Keratinocyte (primary cell): ENCODE measurements at regions not wholly inside any gene's neighbourhood (a gene's known extent, or its start where the extent isn't known, plus 50 kb on each side); places are given as distances from the start of the nearest gene placed in this dataset.

Experiments
- DNase-seq: peaks from one replicate; pipeline ENCODE4 v3.0.0-alpha.2; 2011; ENCODE audit warnings: low read depth, missing footprints, low spot score
- FAIRE-seq: peaks from 2 replicates; lab custom pipeline; 2011; peaks lifted over from hg19 to GRCh38; lab: Jason Lieb, UNC
- H2AFZ ChIP-seq: 2 replicates; pipeline ENCODE4 v1.6.0; 2012; ENCODE audit warnings: low read length, control low read depth, inconsistent platforms; ENCODE audit not compliant: control insufficient read depth
- H3K27ac ChIP-seq: 2 replicates; pipeline ENCODE4 v1.5.1; 2011; ENCODE audit warnings: low read length; ENCODE audit not compliant: control insufficient read depth, insufficient read depth
- H3K27me3 ChIP-seq: 3 replicates; pipeline ENCODE4 v1.6.0; 2011; ENCODE audit warnings: low read length; ENCODE audit not compliant: control insufficient read depth, insufficient read depth; ENCODE audit errors: extremely low read depth
- H3K36me3 ChIP-seq, 2 experiments: 2 replicates in 1 of 2; 3 replicates in 1 of 2; pipeline ENCODE4 v1.5.1; 2011; ENCODE audit warnings: low read length in 2 of 2, mild to moderate bottlenecking in 1 of 2; ENCODE audit not compliant: control insufficient read depth in 2 of 2, insufficient read depth in 2 of 2; ENCODE audit errors: extremely low read depth in 1 of 2
- H3K4me1 ChIP-seq: 3 replicates; pipeline ENCODE4 v1.5.1; 2011; ENCODE audit warnings: low read length; ENCODE audit not compliant: control insufficient read depth, insufficient read depth; ENCODE audit errors: extremely low read depth
- H3K4me2 ChIP-seq: 3 replicates; pipeline ENCODE4 v1.6.0; 2011; ENCODE audit warnings: low read depth, low read length; ENCODE audit not compliant: control insufficient read depth, insufficient read depth; ENCODE audit errors: extremely low read depth
- H3K4me3 ChIP-seq, 3 experiments: fragments of 200-600 bp in 1 of 3; sonication (generic) in 1 of 3; 2 replicates in 2 of 3; 3 replicates in 1 of 3; pipeline ENCODE4 v1.5.1; 2011 to 2016; ENCODE audit warnings: low read length in 3 of 3, mild to moderate bottlenecking in 3 of 3, control low read depth in 2 of 3, inconsistent platforms in 1 of 3, low read depth in 1 of 3, mixed read lengths in 1 of 3, mixed run types in 1 of 3, moderate library complexity in 1 of 3; ENCODE audit not compliant: control insufficient read depth in 2 of 3, insufficient read depth in 2 of 3; ENCODE audit errors: extremely low read depth in 1 of 3
- H3K79me2 ChIP-seq: 2 replicates; pipeline ENCODE4 v1.6.0; 2012; ENCODE audit warnings: low read length; ENCODE audit not compliant: control insufficient read depth, insufficient read depth
- H3K9ac ChIP-seq: 3 replicates; pipeline ENCODE4 v1.6.0; 2011; ENCODE audit warnings: low read length; ENCODE audit not compliant: control insufficient read depth, insufficient read depth; ENCODE audit errors: extremely low read depth
- H3K9me1 ChIP-seq: 3 replicates; pipeline ENCODE4 v1.6.0; 2011; ENCODE audit warnings: low read length; ENCODE audit not compliant: control insufficient read depth, insufficient read depth; ENCODE audit errors: extremely low read depth
- H3K9me3 ChIP-seq: 2 replicates; pipeline ENCODE4 v1.5.1; 2012; ENCODE audit warnings: low read depth, low read length; ENCODE audit not compliant: control insufficient read depth
- H4K20me1 ChIP-seq: 3 replicates; pipeline ENCODE4 v1.6.0; 2011; ENCODE audit warnings: low read length; ENCODE audit not compliant: control insufficient read depth, insufficient read depth; ENCODE audit errors: extremely low read depth
- EZH2 ChIP-seq: IDR thresholded peaks from one replicate; pipeline ENCODE4 v1.6.1; 2012; ENCODE audit warnings: inconsistent platforms, mild to moderate bottlenecking, low read length, moderate library complexity
- dilution Hi-C: fragments of 300-500 bp; cut with MboI; formaldehyde crosslinking; loops from one replicate; pipeline ENCODE4 v1.7.0; 2020; ENCODE audit warnings: low sequenced_read_pairs; ENCODE audit not compliant: extremely low pct_ligation_motif_present
- TF ChIP-seq, protein P1 (sequence below), 3 experiments: IDR thresholded peaks in 1 of 3; conservative IDR thresholded peaks in 1 of 3; optimal IDR thresholded peaks in 1 of 3; 2 replicates in 2 of 3; 3 replicates in 1 of 3; pipeline versions ENCODE3 to v1.5.1; 2011; ENCODE audit warnings: low read length in 3 of 3, mild to moderate bottlenecking in 3 of 3, moderate library complexity in 2 of 3, control low read depth in 1 of 3, inconsistent platforms in 1 of 3; ENCODE audit not compliant: insufficient read depth in 2 of 3; ENCODE audit errors: extremely low read depth in 1 of 3

DNA sequence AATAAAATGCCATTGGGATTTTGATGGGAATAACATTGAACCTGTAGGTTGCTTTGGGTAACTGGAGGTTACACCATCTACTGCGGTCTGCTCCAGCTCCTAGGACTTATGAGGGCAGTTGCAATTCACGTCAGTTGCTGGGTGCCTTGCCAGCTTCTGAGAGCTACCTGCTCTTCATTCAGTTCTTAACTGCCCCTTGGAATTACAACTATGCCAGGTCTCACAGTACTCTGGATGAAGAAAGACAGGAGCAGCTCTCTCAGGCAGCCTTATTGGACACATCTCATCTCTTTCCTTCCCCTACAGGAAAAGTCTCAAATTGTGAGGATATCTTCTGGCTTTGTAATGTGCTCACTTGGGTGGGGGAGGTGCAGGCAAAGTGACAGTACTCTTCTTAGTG lies 1643.3 kb downstream of the GRIK2 start:
- H2AFZ ChIP-seq: no peak overlapping the region
- no peaks in the 10 kb centered on the region for H3K36me3 ChIP-seq
- dilution Hi-C loops: no loop called here
- H3K4me3 ChIP-seq: no peak overlapping the region
- no peaks in the 10 kb centered on the region for H3K27me3 ChIP-seq
- no peaks in the 10 kb centered on the region for H3K9me3 ChIP-seq
- no peaks in the 10 kb centered on the region for H3K4me1 ChIP-seq
- H3K4me2 ChIP-seq: no peak overlapping the region
- H3K9me1 ChIP-seq: no peaks in the 10 kb centered on the region
- no peak for TF ChIP-seq EZH2
- TF ChIP-seq, protein P1, sequence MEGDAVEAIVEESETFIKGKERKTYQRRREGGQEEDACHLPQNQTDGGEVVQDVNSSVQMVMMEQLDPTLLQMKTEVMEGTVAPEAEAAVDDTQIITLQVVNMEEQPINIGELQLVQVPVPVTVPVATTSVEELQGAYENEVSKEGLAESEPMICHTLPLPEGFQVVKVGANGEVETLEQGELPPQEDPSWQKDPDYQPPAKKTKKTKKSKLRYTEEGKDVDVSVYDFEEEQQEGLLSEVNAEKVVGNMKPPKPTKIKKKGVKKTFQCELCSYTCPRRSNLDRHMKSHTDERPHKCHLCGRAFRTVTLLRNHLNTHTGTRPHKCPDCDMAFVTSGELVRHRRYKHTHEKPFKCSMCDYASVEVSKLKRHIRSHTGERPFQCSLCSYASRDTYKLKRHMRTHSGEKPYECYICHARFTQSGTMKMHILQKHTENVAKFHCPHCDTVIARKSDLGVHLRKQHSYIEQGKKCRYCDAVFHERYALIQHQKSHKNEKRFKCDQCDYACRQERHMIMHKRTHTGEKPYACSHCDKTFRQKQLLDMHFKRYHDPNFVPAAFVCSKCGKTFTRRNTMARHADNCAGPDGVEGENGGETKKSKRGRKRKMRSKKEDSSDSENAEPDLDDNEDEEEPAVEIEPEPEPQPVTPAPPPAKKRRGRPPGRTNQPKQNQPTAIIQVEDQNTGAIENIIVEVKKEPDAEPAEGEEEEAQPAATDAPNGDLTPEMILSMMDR (optimal IDR thresholded peaks at IDR 0.05 in 1 of 3, IDR thresholded peaks at IDR 0.05 in 1 of 3, conservative IDR thresholded peaks at IDR 0.05 in 1 of 3; ENCODE audit: extremely low read depth in 1 of 3, insufficient read depth in 2 of 3, low read length in 3 of 3): no peak
- H4K20me1 ChIP-seq: no peaks in the 10 kb centered on the region
- DNase-seq (no peak), FAIRE-seq (no peak)
- no peaks in the 10 kb centered on the region for H3K79me2 ChIP-seq
- no peak overlapping the region for H3K9ac ChIP-seq
- H3K27ac ChIP-seq: no peak overlapping the region

DNA sequence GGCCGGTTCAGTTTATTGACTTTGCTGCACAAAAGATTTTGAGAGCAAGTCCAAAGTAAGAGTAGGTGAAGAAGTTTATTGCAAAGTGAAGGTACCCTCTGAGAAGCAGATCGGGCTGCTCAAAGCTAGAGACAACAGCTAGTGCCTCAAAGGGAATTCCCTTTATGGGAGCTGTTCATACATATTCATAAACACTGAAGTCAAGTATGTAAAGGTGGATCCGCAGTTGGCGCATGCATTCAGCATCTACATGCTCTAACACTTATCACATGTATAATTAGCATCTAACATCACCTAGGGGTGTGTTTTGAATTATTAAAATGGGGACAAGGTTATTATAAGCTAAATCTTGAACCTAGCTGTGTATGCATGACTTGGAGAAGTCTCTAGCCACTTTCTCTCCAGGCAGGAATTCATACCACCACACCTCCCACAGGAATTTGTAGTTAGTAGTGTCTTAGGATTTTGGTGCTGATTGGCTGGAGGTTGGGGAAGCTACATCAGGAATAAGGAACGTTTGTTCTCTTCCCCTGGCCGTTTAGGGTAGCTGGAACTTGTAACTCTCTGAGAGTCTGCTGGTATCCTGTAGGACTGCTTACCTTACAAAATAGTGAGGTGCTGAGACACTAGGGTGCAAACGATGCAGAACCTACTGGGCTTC lies 1633.9 kb downstream of the GRIK2 start:
- Histone ChIP-seq H3K4me2 (no peak overlapping the region), H3K79me2 (no peaks in the 10 kb centered on the region), H3K27ac (no peak overlapping the region), H3K27me3 (no peaks in the 10 kb centered on the region), H3K9ac (no peak overlapping the region), H3K9me1 (no peaks in the 10 kb centered on the region), H2AFZ (no peak overlapping the region), H3K9me3 (no peaks in the 10 kb centered on the region), H4K20me1 (no peaks in the 10 kb centered on the region), H3K36me3 (no peaks in the 10 kb centered on the region), H3K4me3 (no peak overlapping the region), H3K4me1 (no peaks in the 10 kb centered on the region)
- TF ChIP-seq, protein P1 (optimal IDR thresholded peaks at IDR 0.05 in 1 of 3, IDR thresholded peaks at IDR 0.05 in 1 of 3, conservative IDR thresholded peaks at IDR 0.05 in 1 of 3; ENCODE audit: extremely low read depth in 1 of 3, insufficient read depth in 2 of 3, low read length in 3 of 3): no peak
- TF ChIP-seq EZH2: no peak
- dilution Hi-C loops: no loop called here
- FAIRE-seq (no peak), DNase-seq (no peak)
